ENCODE measurements at regions not wholly inside any gene's neighbourhood (a gene's known extent, or its start where the extent isn't known, plus 50 kb on each side); places are given as distances from the start of the nearest gene placed in this dataset.
"Not testable (repeated sequence)": the region's sequence is repeated elsewhere in the genome, so short reads cannot be mapped to it uniquely, and the experiment has no call there.

DNA sequence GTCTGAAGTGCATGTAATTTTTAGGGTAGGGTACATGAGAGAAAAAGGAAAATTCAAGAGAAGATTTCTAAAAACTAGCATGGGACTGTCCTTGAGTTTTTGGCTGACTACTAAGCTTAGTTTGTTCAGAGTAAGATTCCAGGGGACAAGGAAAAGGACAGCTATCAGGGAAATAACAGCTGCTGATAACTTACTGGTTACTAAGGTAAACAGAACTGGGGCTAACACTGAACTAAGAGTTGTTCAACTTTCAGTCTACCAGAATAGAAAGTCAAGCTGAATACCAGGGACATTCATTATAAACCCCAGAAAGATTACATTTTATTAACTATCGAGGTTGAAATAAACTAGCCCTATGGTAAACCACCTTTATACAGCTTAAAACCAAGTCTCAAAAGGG lies 261.8 kb upstream of the CYRIA start:
- Histone ChIP-seq H3K27ac (no peak overlapping the region), H3K27me3 (replicated peaks) (no peaks in the 10 kb centered on the region), H3K36me3 (replicated peaks) (no peaks in the 10 kb centered on the region), H3K4me3 (ENCODE audit: low read depth, low read length) (no peak overlapping the region)
- TF ChIP-seq, protein P1, sequence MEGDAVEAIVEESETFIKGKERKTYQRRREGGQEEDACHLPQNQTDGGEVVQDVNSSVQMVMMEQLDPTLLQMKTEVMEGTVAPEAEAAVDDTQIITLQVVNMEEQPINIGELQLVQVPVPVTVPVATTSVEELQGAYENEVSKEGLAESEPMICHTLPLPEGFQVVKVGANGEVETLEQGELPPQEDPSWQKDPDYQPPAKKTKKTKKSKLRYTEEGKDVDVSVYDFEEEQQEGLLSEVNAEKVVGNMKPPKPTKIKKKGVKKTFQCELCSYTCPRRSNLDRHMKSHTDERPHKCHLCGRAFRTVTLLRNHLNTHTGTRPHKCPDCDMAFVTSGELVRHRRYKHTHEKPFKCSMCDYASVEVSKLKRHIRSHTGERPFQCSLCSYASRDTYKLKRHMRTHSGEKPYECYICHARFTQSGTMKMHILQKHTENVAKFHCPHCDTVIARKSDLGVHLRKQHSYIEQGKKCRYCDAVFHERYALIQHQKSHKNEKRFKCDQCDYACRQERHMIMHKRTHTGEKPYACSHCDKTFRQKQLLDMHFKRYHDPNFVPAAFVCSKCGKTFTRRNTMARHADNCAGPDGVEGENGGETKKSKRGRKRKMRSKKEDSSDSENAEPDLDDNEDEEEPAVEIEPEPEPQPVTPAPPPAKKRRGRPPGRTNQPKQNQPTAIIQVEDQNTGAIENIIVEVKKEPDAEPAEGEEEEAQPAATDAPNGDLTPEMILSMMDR (IDR thresholded peaks at IDR 0.05; ENCODE audit: low read depth, low read length, missing control alignments) = no peak
- in situ Hi-C loops (cut with HindIII; ENCODE audit: low pct_ligation_motif_present, low sequenced_read_pairs) = no loop called here
- no peak for DNase-seq

DNA sequence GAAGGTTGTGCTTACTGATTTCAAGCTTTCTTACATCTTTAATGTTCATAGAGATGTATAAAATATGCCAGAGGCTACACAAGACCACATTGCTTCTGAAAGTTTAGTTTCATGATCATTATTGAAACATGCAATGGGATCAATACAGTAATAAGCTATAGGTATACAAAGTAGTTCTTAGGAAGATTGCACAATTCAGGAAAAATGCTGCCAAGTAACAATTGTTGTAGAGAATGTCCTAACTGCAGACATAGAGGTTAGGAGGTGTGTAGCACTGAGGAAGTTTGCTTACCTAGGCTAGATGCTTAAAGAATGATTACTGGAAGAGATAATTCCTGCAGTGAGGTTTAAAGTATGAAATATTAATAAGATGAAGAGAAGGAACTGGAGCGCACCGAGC lies 259.5 kb upstream of the CYRIA start:
- H3K27ac ChIP-seq = no peak overlapping the region
- no peak for DNase-seq
- TF ChIP-seq, protein P1 (IDR thresholded peaks at IDR 0.05; ENCODE audit: low read depth, low read length, missing control alignments) = no peak
- no peaks in the 10 kb centered on the region for H3K27me3 ChIP-seq (replicated peaks)
- H3K4me3 ChIP-seq (ENCODE audit: low read depth, low read length) = no peak overlapping the region
- no peaks in the 10 kb centered on the region for H3K36me3 ChIP-seq (replicated peaks)
- in situ Hi-C loops (cut with HindIII; ENCODE audit: low pct_ligation_motif_present, low sequenced_read_pairs) = no loop called here

DNA sequence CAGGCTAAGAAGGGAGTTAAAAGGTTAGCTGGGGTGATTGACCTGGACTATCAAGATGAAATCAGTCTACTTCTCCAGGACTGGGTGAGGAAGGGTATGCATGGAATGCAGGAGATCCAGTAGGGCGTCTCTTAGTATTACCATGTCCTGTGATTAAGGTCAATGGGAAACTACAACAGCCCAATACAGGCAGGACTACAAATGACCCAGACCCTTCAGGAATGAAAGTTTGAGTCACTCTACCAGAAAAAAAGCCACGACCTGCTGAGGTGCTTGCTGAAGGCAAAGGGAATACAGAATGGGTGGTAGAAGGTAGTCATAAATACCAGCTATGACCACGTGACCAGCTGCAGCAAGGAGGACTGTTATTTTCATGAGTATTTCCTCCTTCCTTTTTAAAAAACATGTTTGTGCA lies 249.7 kb upstream of the CYRIA start:
- in situ Hi-C loops (cut with HindIII; ENCODE audit: low pct_ligation_motif_present, low sequenced_read_pairs); DNase-seq; H3K27ac ChIP-seq; H3K4me3 ChIP-seq (ENCODE audit: low read depth, low read length); H3K27me3 ChIP-seq (replicated peaks); H3K36me3 ChIP-seq (replicated peaks): not testable (repeated sequence)

DNA sequence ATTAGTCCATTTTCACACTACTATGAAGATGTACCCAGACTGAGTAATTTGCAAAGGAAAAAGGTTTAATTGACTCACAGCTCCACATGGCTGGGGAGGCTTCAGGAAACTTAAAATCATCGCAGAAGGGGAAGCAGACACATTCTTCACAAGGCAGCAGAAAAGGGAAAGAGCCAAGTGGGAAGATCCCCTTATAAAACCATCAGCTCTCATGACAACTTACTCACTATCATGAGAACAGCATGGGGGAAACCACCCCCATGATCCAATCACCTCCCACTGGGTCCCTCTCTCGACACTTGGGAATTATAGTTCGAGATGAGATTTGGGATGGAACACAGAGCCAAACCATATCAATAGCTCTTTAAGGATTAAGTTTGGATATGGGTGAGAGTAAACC lies 246.1 kb upstream of the CYRIA start:
- H3K27me3 ChIP-seq (replicated peaks) = no peaks in the 10 kb centered on the region
- H3K36me3 ChIP-seq (replicated peaks) = no peaks in the 10 kb centered on the region
- no peak for DNase-seq
- no peak overlapping the region for H3K4me3 ChIP-seq (ENCODE audit: low read depth, low read length)
- TF ChIP-seq, protein P1 (IDR thresholded peaks at IDR 0.05; ENCODE audit: low read depth, low read length, missing control alignments) = no peak
- in situ Hi-C loops (cut with HindIII; ENCODE audit: low pct_ligation_motif_present, low sequenced_read_pairs) = no loop called here
- H3K27ac ChIP-seq = no peak overlapping the region

DNA sequence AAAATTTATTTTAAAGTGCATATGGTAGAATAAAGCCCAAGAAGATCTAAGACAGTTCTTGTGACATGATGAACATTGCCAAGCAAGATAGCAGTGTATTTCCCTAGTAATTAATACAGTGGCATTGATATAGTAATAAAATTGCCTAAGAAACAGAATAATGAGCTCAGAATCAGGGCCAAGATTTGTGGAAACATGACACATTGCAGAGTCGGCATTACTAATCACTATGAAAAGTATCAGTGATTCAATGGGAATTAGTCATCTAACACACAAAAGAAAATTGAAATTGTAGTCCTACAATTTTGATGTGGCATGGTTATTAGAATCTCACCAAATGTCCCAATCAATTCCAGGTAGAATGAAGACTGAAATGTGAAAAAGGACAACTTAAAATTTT lies 243.0 kb upstream of the CYRIA start:
- H3K36me3 ChIP-seq (replicated peaks) = no peaks in the 10 kb centered on the region
- TF ChIP-seq, protein P1 (IDR thresholded peaks at IDR 0.05; ENCODE audit: low read depth, low read length, missing control alignments) = no peak
- H3K27me3 ChIP-seq (replicated peaks) = no peaks in the 10 kb centered on the region
- in situ Hi-C loops (cut with HindIII; ENCODE audit: low pct_ligation_motif_present, low sequenced_read_pairs) = no loop called here
- no peak for DNase-seq
- H3K4me3 ChIP-seq (ENCODE audit: low read depth, low read length) = no peak overlapping the region
- H3K27ac ChIP-seq = no peak overlapping the region

DNA sequence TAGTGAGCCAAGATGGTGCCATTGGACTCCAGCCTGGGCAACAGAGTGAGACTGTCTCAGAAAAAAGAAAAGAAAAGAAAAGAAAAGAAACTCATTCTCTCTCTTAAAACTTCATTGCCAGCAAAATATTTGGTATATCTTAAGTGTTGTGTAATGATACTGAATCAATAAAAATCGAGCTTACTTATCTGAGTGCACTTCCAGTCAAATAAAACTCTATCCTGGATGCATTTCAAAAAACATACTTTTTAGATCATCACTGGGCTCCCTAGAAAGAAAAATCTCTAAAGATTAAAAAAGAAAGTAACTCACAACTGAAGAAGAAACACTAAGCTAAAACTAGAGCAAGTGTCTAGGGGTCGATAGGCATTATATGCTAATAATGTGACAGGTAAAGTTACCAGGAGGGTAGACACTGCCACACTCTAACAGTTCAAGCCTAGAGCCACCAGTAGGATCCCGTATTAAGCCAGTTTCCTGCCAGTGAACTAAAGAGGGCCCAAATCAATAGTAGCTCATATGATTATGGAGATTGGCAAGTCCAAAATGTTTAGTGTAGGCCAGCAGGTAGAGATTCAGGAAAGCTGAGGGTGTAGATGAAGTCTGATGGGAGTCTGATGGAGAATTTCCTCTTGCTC lies 242.1 kb upstream of the CYRIA start:
- TF ChIP-seq, protein P1 (IDR thresholded peaks at IDR 0.05; ENCODE audit: low read depth, low read length, missing control alignments) = no peak
- H3K4me3 ChIP-seq (ENCODE audit: low read depth, low read length) = no peak overlapping the region
- in situ Hi-C loops (cut with HindIII; ENCODE audit: low pct_ligation_motif_present, low sequenced_read_pairs) = no loop called here
- no peak for DNase-seq
- no peaks in the 10 kb centered on the region for H3K36me3 ChIP-seq (replicated peaks)
- H3K27me3 ChIP-seq (replicated peaks) = no peaks in the 10 kb centered on the region
- H3K27ac ChIP-seq = no peak overlapping the region

DNA sequence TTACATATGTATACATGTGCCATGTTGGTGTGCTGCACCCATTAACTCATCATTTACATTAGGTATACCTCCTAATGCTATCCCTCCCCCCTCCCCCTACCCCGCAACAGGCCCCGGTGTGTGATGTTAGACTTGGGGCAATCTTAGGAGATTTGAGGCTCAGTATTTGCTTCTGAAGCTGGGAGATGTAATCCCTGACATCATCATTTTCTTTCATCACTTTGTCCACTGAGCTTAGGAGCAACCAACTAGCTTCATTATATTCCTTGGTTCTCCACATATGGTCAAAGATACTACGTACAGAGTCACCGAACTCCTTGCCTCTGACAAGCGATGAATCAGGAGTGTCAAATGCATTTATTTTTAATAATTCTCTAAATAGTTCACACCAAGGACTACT lies 239.7 kb upstream of the CYRIA start:
- H3K36me3 ChIP-seq (replicated peaks); H3K4me3 ChIP-seq (ENCODE audit: low read depth, low read length); DNase-seq; H3K27me3 ChIP-seq (replicated peaks); H3K27ac ChIP-seq; in situ Hi-C loops (cut with HindIII; ENCODE audit: low pct_ligation_motif_present, low sequenced_read_pairs): not testable (repeated sequence)

Measured in brain microvascular endothelial cell (primary cell).